GM23338 (cell line): ENCODE measurements at regions not wholly inside any gene's neighbourhood (a gene's known extent, or its start where the extent isn't known, plus 50 kb on each side); places are given as distances from the start of the nearest gene placed in this dataset.

ENCODE experiments used
- ATAC-seq: fragments of 200-7000 bp; cut with Tn5 transposase; 3 replicates; pipeline ENCODE4 v1.9.1; 2020
- DNase-seq: peaks from one replicate; pipeline ENCODE4 v3.0.0-alpha.2; 2015; ENCODE audit warnings: low spot score
- H2AFZ ChIP-seq: fragments of 200-600 bp; sonication (generic); 2 replicates; pipeline ENCODE4 v1.8.0; 2016; ENCODE audit warnings: antibody characterized with exemption, mild to moderate bottlenecking, moderate library complexity
- H3F3A ChIP-seq: fragments of 200-600 bp; sonication (generic); replicated peaks from 2 replicates; pipeline ENCODE4 v1.8.0; 2017; ENCODE audit warnings: antibody characterized with exemption, mixed run types, low read depth
- H3K27ac ChIP-seq: fragments of 200-600 bp; sonication (generic); 2 replicates; pipeline ENCODE4 v1.6.1; 2016; ENCODE audit warnings: low read depth
- H3K27me3 ChIP-seq: fragments of 200-600 bp; sonication (generic); 2 replicates; pipeline ENCODE4 v1.8.0; 2016; ENCODE audit warnings: mild to moderate bottlenecking, mixed run types, moderate library complexity; ENCODE audit not compliant: insufficient read depth
- H3K36me3 ChIP-seq: fragments of 200-600 bp; sonication (generic); 2 replicates; pipeline ENCODE4 v1.8.0; 2016; ENCODE audit warnings: mild to moderate bottlenecking; ENCODE audit not compliant: insufficient read depth
- H3K4me1 ChIP-seq: fragments of 200-600 bp; sonication (generic); 2 replicates; pipeline ENCODE4 v1.8.0; 2016; ENCODE audit warnings: mild to moderate bottlenecking, moderate library complexity; ENCODE audit not compliant: insufficient read depth
- H3K4me2 ChIP-seq: fragments of 200-600 bp; sonication (generic); 2 replicates; pipeline ENCODE4 v1.7.1; 2017; ENCODE audit warnings: mixed run types
- H3K4me3 ChIP-seq: fragments of 200-600 bp; sonication (generic); 2 replicates; pipeline ENCODE4 v1.6.1; 2016; ENCODE audit warnings: mixed run types
- H3K79me2 ChIP-seq: fragments of 200-600 bp; sonication (generic); replicated peaks from 2 replicates; pipeline ENCODE4 v1.8.0; 2017; ENCODE audit warnings: mild to moderate bottlenecking; ENCODE audit not compliant: insufficient read depth
- H3K9me2 ChIP-seq: fragments of 200-600 bp; sonication (generic); 2 replicates; pipeline ENCODE4 v1.8.0; 2017; ENCODE audit not compliant: insufficient read depth
- H4K20me1 ChIP-seq: fragments of 200-600 bp; sonication (generic); replicated peaks from 2 replicates; pipeline ENCODE4 v1.8.0; 2017; ENCODE audit warnings: mild to moderate bottlenecking; ENCODE audit not compliant: insufficient read depth
- H3K27ac Mint-ChIP-seq: 2 replicates; pipeline ENCODE4 v1.8.0; 2020; ENCODE audit warnings: inconsistent platforms, mild to moderate bottlenecking, moderate library complexity, mixed read lengths
- H3K27me3 Mint-ChIP-seq: 3 replicates; pipeline ENCODE4 v1.8.0; 2022; ENCODE audit warnings: low read depth, mild to moderate bottlenecking, moderate library complexity, mixed read lengths, inconsistent platforms; ENCODE audit not compliant: insufficient read depth, poor library complexity
- H3K36me3 Mint-ChIP-seq: 3 replicates; pipeline ENCODE4 v1.8.0; 2021; ENCODE audit warnings: low read depth, mild to moderate bottlenecking, inconsistent platforms, moderate library complexity, mixed read lengths
- H3K4me1 Mint-ChIP-seq: 3 replicates; pipeline ENCODE4 v1.8.0; 2020; ENCODE audit warnings: mild to moderate bottlenecking, inconsistent platforms, mixed read lengths
- H3K4me3 Mint-ChIP-seq: 3 replicates; pipeline ENCODE4 v1.8.0; 2021; ENCODE audit warnings: moderate library complexity, mild to moderate bottlenecking, inconsistent platforms, mixed read lengths
- H3K9me3 Mint-ChIP-seq: 3 replicates; pipeline ENCODE4 v1.8.0; 2020; ENCODE audit warnings: moderate library complexity, mild to moderate bottlenecking, inconsistent platforms, mixed read lengths
- CREB1 ChIP-seq: fragments of 250-450 bp; sonication (Bioruptor Pico); IDR thresholded peaks from 2 replicates; pipeline ENCODE4 v1.5.0; 2020; ENCODE audit warnings: low read depth, mild to moderate bottlenecking, moderate library complexity
- CTCF ChIP-seq, 2 experiments: fragments of 200-600 bp in 1 of 2; sonication (generic) in 1 of 2; conservative IDR thresholded peaks; 2 replicates each; pipeline versions ENCODE4 v1.5.1 to v1.6.1; 2016 to 2017; ENCODE audit warnings: antibody characterized with exemption in 2 of 2, low read depth in 2 of 2, mild to moderate bottlenecking in 2 of 2, moderate library complexity in 1 of 2
- ETS1 ChIP-seq: IDR thresholded peaks from 2 replicates; pipeline ENCODE4 v1.6.1; 2016; ENCODE audit warnings: antibody characterized with exemption
- EZH2 ChIP-seq: fragments of 200-600 bp; sonication (generic); IDR thresholded peaks from one replicate; pipeline ENCODE4 v1.8.0; 2017; ENCODE audit warnings: antibody characterized with exemption, mild to moderate bottlenecking, low read depth; ENCODE audit not compliant: unreplicated experiment
- EZH2phosphoT487 ChIP-seq: fragments of 200-600 bp; sonication (generic); IDR thresholded peaks from one replicate; pipeline ENCODE4 v1.8.1; 2018; ENCODE audit warnings: antibody characterized with exemption; ENCODE audit not compliant: unreplicated experiment
- JUNB ChIP-seq: IDR thresholded peaks from one replicate; pipeline ENCODE4 v1.6.1; 2016; ENCODE audit warnings: antibody characterized with exemption; ENCODE audit not compliant: unreplicated experiment
- NANOG ChIP-seq: IDR thresholded peaks from 2 replicates; pipeline ENCODE4 v1.6.1; 2016; ENCODE audit warnings: antibody characterized with exemption, borderline replicate concordance
- POLR2AphosphoS5 ChIP-seq: IDR thresholded peaks from 2 replicates; pipeline ENCODE4 v1.6.1; 2016; ENCODE audit warnings: antibody characterized with exemption, low read depth
- REST ChIP-seq: IDR thresholded peaks from one replicate; pipeline ENCODE4 v1.6.1; 2018; ENCODE audit warnings: antibody characterized with exemption; ENCODE audit not compliant: unreplicated experiment
- STAT1 ChIP-seq: IDR thresholded peaks from one replicate; pipeline ENCODE4 v1.6.1; 2016; ENCODE audit warnings: antibody characterized with exemption; ENCODE audit not compliant: unreplicated experiment
- ZNF114 ChIP-seq: fragments of 250-450 bp; sonication (Bioruptor Pico); IDR thresholded peaks from 2 replicates; pipeline ENCODE4 v1.5.0; 2020; ENCODE audit warnings: mild to moderate bottlenecking, moderate library complexity
- ZNF331 ChIP-seq: fragments of 250-450 bp; sonication (Bioruptor Pico); IDR thresholded peaks from 2 replicates; pipeline ENCODE4 v1.5.0; 2020; ENCODE audit warnings: low read depth, mild to moderate bottlenecking, moderate library complexity
- TF ChIP-seq, protein P1 (sequence below): fragments of 250-450 bp; sonication (Bioruptor Pico); IDR thresholded peaks from 2 replicates; pipeline ENCODE4 v1.5.0; 2020; ENCODE audit warnings: mild to moderate bottlenecking, moderate library complexity

DNA sequence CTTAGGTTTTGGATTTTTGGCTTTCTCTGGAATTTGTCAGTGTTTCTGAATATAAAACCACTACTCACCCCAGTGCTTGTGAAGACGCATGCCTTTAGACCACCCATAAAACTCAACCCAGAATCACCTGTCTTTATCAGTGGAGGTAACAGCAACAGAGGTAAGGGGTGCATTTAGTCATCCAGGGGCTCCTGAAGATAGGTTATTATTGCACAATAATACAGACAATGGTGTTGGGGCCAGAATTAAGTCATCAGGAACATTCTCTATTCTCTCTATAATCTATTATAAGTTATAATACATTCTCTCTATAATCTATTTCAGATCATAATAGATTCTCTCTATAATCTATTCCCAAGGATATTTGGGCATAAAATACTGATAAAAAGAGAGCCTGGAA is 100.2 kb upstream of the KCNQ5 start:
- Histone ChIP-seq H3K79me2 (no peaks in the 10 kb centered on the region), H3K27ac (no peak overlapping the region), H2AFZ (no peak overlapping the region), H3K4me1 (no peaks in the 10 kb centered on the region), H3F3A (no peaks in the 10 kb centered on the region), H4K20me1 (no peaks in the 10 kb centered on the region), H3K27me3 (no peaks in the 10 kb centered on the region), H3K9me2 (no peaks in the 10 kb centered on the region), H3K4me3 (no peak overlapping the region), H3K36me3 (no peaks in the 10 kb centered on the region), H3K4me2 (no peak overlapping the region)
- H3K27ac Mint-ChIP-seq, result no peak overlapping the region
- no peak for ATAC-seq
- H3K9me3 Mint-ChIP-seq, result no peaks in the 10 kb centered on the region
- H3K27me3 Mint-ChIP-seq, result no peaks in the 10 kb centered on the region
- H3K36me3 Mint-ChIP-seq, result no peaks in the 10 kb centered on the region
- DNase-seq, result no peak
- H3K4me1 Mint-ChIP-seq, result no peaks in the 10 kb centered on the region; the same call in 2 of the 3 replicates
- TF ChIP-seq ETS1 (no peak), REST (no peak), ZNF331 (CRISPR knock-in tag) (no peak), EZH2 (no peak), CTCF (conservative IDR thresholded peaks at IDR 0.05; ENCODE audit: low read depth in 2 of 2) (no peak), POLR2AphosphoS5 (no peak), NANOG (no peak), CREB1 (CRISPR knock-in tag) (no peak), ZNF114 (CRISPR knock-in tag) (no peak), JUNB (no peak), EZH2phosphoT487 (no peak), STAT1 (no peak)
- TF ChIP-seq, protein P1, sequence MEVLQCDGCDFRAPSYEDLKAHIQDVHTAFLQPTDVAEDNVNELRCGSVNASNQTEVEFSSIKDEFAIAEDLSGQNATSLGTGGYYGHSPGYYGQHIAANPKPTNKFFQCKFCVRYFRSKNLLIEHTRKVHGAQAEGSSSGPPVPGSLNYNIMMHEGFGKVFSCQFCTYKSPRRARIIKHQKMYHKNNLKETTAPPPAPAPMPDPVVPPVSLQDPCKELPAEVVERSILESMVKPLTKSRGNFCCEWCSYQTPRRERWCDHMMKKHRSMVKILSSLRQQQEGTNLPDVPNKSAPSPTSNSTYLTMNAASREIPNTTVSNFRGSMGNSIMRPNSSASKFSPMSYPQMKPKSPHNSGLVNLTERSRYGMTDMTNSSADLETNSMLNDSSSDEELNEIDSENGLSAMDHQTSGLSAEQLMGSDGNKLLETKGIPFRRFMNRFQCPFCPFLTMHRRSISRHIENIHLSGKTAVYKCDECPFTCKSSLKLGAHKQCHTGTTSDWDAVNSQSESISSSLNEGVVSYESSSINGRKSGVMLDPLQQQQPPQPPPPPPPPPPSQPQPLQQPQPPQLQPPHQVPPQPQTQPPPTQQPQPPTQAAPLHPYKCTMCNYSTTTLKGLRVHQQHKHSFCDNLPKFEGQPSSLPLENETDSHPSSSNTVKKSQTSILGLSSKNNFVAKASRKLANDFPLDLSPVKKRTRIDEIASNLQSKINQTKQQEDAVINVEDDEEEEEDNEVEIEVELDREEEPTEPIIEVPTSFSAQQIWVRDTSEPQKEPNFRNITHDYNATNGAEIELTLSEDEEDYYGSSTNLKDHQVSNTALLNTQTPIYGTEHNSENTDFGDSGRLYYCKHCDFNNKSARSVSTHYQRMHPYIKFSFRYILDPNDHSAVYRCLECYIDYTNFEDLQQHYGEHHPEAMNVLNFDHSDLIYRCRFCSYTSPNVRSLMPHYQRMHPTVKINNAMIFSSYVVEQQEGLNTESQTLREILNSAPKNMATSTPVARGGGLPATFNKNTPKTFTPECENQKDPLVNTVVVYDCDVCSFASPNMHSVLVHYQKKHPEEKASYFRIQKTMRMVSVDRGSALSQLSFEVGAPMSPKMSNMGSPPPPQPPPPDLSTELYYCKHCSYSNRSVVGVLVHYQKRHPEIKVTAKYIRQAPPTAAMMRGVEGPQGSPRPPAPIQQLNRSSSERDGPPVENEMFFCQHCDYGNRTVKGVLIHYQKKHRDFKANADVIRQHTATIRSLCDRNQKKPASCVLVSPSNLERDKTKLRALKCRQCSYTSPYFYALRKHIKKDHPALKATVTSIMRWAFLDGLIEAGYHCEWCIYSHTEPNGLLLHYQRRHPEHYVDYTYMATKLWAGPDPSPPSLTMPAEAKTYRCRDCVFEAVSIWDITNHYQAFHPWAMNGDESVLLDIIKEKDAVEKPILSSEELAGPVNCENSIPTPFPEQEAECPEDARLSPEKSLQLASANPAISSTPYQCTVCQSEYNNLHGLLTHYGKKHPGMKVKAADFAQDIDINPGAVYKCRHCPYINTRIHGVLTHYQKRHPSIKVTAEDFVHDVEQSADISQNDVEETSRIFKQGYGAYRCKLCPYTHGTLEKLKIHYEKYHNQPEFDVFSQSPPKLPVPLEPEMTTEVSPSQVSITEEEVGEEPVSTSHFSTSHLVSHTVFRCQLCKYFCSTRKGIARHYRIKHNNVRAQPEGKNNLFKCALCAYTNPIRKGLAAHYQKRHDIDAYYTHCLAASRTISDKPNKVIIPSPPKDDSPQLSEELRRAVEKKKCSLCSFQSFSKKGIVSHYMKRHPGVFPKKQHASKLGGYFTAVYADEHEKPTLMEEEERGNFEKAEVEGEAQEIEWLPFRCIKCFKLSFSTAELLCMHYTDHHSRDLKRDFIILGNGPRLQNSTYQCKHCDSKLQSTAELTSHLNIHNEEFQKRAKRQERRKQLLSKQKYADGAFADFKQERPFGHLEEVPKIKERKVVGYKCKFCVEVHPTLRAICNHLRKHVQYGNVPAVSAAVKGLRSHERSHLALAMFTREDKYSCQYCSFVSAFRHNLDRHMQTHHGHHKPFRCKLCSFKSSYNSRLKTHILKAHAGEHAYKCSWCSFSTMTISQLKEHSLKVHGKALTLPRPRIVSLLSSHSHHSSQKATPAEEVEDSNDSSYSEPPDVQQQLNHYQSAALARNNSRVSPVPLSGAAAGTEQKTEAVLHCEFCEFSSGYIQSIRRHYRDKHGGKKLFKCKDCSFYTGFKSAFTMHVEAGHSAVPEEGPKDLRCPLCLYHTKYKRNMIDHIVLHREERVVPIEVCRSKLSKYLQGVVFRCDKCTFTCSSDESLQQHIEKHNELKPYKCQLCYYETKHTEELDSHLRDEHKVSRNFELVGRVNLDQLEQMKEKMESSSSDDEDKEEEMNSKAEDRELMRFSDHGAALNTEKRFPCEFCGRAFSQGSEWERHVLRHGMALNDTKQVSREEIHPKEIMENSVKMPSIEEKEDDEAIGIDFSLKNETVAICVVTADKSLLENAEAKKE (CRISPR knock-in tag), result no peak
- H3K4me3 Mint-ChIP-seq, result no peak overlapping the region
